ENCODE measurements at regions not wholly inside any gene's neighbourhood (a gene's known extent, or its start where the extent isn't known, plus 50 kb on each side); places are given as distances from the start of the nearest gene placed in this dataset.

- TF ChIP-seq POLR2AphosphoS5 (IDR thresholded peaks at IDR 0.05): no peak
- TF ChIP-seq CTCF (IDR thresholded peaks at IDR 0.05): no peak
These were observed 104.9 kb upstream of the LOC128125822 start for GRCh38 chr6:63467247-63467954.
